Endodermal cell (in vitro differentiated cells): ENCODE measurements at regions not wholly inside any gene's neighbourhood (a gene's known extent, or its start where the extent isn't known, plus 50 kb on each side); places are given as distances from the start of the nearest gene placed in this dataset.
"Not testable (repeated sequence)": the region's sequence is repeated elsewhere in the genome, so short reads cannot be mapped to it uniquely, and the experiment has no call there.

ENCODE experiments used
- DNase-seq: peaks from one replicate; pipeline ENCODE4 v3.0.0-alpha.2; 2017
- H3K27ac ChIP-seq: 2 replicates; pipeline ENCODE4 v1.5.1; 2013; ENCODE audit warnings: mild to moderate bottlenecking, low read depth, low read length, moderate library complexity
- H3K27me3 ChIP-seq: 2 replicates; pipeline ENCODE4 v1.6.1; 2013; ENCODE audit warnings: mild to moderate bottlenecking, low read length, moderate library complexity; ENCODE audit not compliant: insufficient read depth, control insufficient read depth, poor library complexity, severe bottlenecking
- H3K36me3 ChIP-seq: 2 replicates; pipeline ENCODE4 v1.7.0; 2013; ENCODE audit warnings: mild to moderate bottlenecking, low read length, moderate library complexity; ENCODE audit not compliant: control insufficient read depth, insufficient read depth
- H3K4me1 ChIP-seq: one replicate; pipeline ENCODE4 v1.7.0; 2013; ENCODE audit warnings: low read length; ENCODE audit not compliant: control insufficient read depth, insufficient read depth
- H3K4me3 ChIP-seq: 2 replicates; pipeline ENCODE4 v1.5.1; 2013; ENCODE audit warnings: mild to moderate bottlenecking, low read length, moderate library complexity
- H3K9ac ChIP-seq: 2 replicates; pipeline ENCODE4 v1.6.1; 2013; ENCODE audit warnings: mild to moderate bottlenecking, low read length, moderate library complexity; ENCODE audit not compliant: poor library complexity, severe bottlenecking; ENCODE audit errors: extremely low read depth
- H3K9me3 ChIP-seq: 2 replicates; pipeline ENCODE4 v1.6.1; 2013; ENCODE audit warnings: mild to moderate bottlenecking, low read length, moderate library complexity; ENCODE audit not compliant: control insufficient read depth
- H3K27ac Mint-ChIP-seq: 2 replicates; pipeline ENCODE4 v1.8.0; 2020; ENCODE audit warnings: mixed read lengths
- H3K27me3 Mint-ChIP-seq: 2 replicates; pipeline ENCODE4 v1.8.0; 2021; ENCODE audit warnings: mild to moderate bottlenecking, mixed read lengths; ENCODE audit not compliant: insufficient read depth
- H3K36me3 Mint-ChIP-seq: 2 replicates; pipeline ENCODE4 v1.8.0; 2020; ENCODE audit warnings: low read depth, mixed read lengths
- H3K4me1 Mint-ChIP-seq: 2 replicates; pipeline ENCODE4 v1.8.0; 2020; ENCODE audit warnings: mixed read lengths
- H3K4me3 Mint-ChIP-seq: 2 replicates; pipeline ENCODE4 v1.8.0; 2020; ENCODE audit warnings: mild to moderate bottlenecking, moderate library complexity, mixed read lengths
- H3K9me3 Mint-ChIP-seq: 2 replicates; pipeline ENCODE4 v1.8.0; 2020; ENCODE audit warnings: mild to moderate bottlenecking, mixed read lengths
- WGBS, 2 experiments: methylation state at CpG; one replicate each; pipeline versions ENCODE4 v1.1.5 to v1.1.7; 2013; ENCODE audit warnings: missing lambda C conversion rate in 2 of 2, mixed read lengths in 1 of 2; ENCODE audit not compliant: insufficient coverage in 1 of 2, insufficient read length in 1 of 2; 5-methylcytosine and 5-hydroxymethylcytosine counted together

GRCh38 chr9:39649029-39649428, 293.6 kb downstream of the SPATA31A1 start:
- not testable (repeated sequence) for H3K36me3 Mint-ChIP-seq, H3K4me3 Mint-ChIP-seq, H3K36me3 ChIP-seq, H3K27ac Mint-ChIP-seq, H3K4me1 Mint-ChIP-seq, H3K27me3 ChIP-seq, H3K4me3 ChIP-seq, DNase-seq, H3K4me1 ChIP-seq, H3K27me3 Mint-ChIP-seq, H3K27ac ChIP-seq, H3K9me3 Mint-ChIP-seq, H3K9ac ChIP-seq, H3K9me3 ChIP-seq

GRCh38 chr9:39656960-39657603, 301.6 kb downstream of the SPATA31A1 start:
- not testable (repeated sequence) for H3K27me3 Mint-ChIP-seq, H3K9ac ChIP-seq, H3K4me1 Mint-ChIP-seq, DNase-seq, H3K9me3 Mint-ChIP-seq, H3K4me3 ChIP-seq, H3K27ac Mint-ChIP-seq, H3K4me3 Mint-ChIP-seq, H3K4me1 ChIP-seq, H3K36me3 ChIP-seq, H3K27ac ChIP-seq, H3K9me3 ChIP-seq, H3K36me3 Mint-ChIP-seq, H3K27me3 ChIP-seq
- no CpG with 5 or more reads among the region's 4 CpGs for WGBS, 2 experiments

- not testable (repeated sequence) for H3K27ac ChIP-seq, H3K36me3 Mint-ChIP-seq, H3K9me3 ChIP-seq, H3K9me3 Mint-ChIP-seq, H3K4me3 ChIP-seq, H3K27ac Mint-ChIP-seq, H3K4me1 Mint-ChIP-seq, DNase-seq, H3K36me3 ChIP-seq, H3K4me3 Mint-ChIP-seq, H3K4me1 ChIP-seq, H3K27me3 Mint-ChIP-seq, H3K27me3 ChIP-seq, H3K9ac ChIP-seq
- whole genome bisulfite sequencing, 2 experiments: no CpG with 5 or more reads among the region's 8 CpGs
Observed at GRCh38 chr9:39663020-39663419, 307.6 kb downstream of the SPATA31A1 start.

- H3K36me3 Mint-ChIP-seq, H3K9me3 ChIP-seq, H3K36me3 ChIP-seq, H3K27me3 Mint-ChIP-seq, H3K9ac ChIP-seq, H3K27ac ChIP-seq, H3K4me1 ChIP-seq, DNase-seq, H3K4me3 ChIP-seq, H3K4me1 Mint-ChIP-seq, H3K9me3 Mint-ChIP-seq, H3K4me3 Mint-ChIP-seq, H3K27ac Mint-ChIP-seq, H3K27me3 ChIP-seq: not testable (repeated sequence)
- WGBS, 2 experiments: no CpG with 5 or more reads among the region's 1 CpG
Observed at GRCh38 chr9:39663713-39664112, 308.2 kb downstream of the SPATA31A1 start.

- WGBS, 2 experiments: no CpG with 5 or more reads among the region's 7 CpGs
- not testable (repeated sequence) for H3K9me3 ChIP-seq, H3K4me3 Mint-ChIP-seq, H3K9me3 Mint-ChIP-seq, H3K36me3 ChIP-seq, H3K27me3 ChIP-seq, H3K4me1 ChIP-seq, H3K27ac ChIP-seq, H3K27ac Mint-ChIP-seq, H3K9ac ChIP-seq, H3K27me3 Mint-ChIP-seq, H3K4me3 ChIP-seq, H3K36me3 Mint-ChIP-seq, DNase-seq, H3K4me1 Mint-ChIP-seq
Observed at GRCh38 chr9:39665020-39665419, 309.6 kb downstream of the SPATA31A1 start.

- not testable (repeated sequence) for H3K4me1 Mint-ChIP-seq, DNase-seq, H3K36me3 Mint-ChIP-seq, H3K36me3 ChIP-seq, H3K27me3 Mint-ChIP-seq, H3K4me1 ChIP-seq, H3K27ac Mint-ChIP-seq, H3K27me3 ChIP-seq, H3K4me3 ChIP-seq, H3K9me3 ChIP-seq, H3K9ac ChIP-seq, H3K27ac ChIP-seq, H3K9me3 Mint-ChIP-seq, H3K4me3 Mint-ChIP-seq
- WGBS, 2 experiments: no CpG with 5 or more reads among the region's 1 CpG
Observed at GRCh38 chr9:39674437-39675210, 319.2 kb downstream of the SPATA31A1 start.

GRCh38 chr9:39675211-39675553, 319.7 kb downstream of the SPATA31A1 start:
- H3K27me3 Mint-ChIP-seq, H3K4me3 ChIP-seq, H3K4me3 Mint-ChIP-seq, H3K27ac Mint-ChIP-seq, H3K4me1 Mint-ChIP-seq, H3K4me1 ChIP-seq, H3K27ac ChIP-seq, H3K9ac ChIP-seq, H3K36me3 ChIP-seq, H3K9me3 Mint-ChIP-seq, H3K36me3 Mint-ChIP-seq, DNase-seq, H3K27me3 ChIP-seq, H3K9me3 ChIP-seq: not testable (repeated sequence)
- no CpG with 5 or more reads among the region's 2 CpGs for WGBS, 2 experiments
